ENCODE measurements at regions not wholly inside any gene's neighbourhood (a gene's known extent, or its start where the extent isn't known, plus 50 kb on each side); places are given as distances from the start of the nearest gene placed in this dataset.

GRCh38 chr13:31048521-31048920 is 113.2 kb downstream of the HSPH1 start:
- no peak for DNase-seq

GRCh38 chr13:31046711-31047279 is 114.3 kb downstream of the TEX26 start:
- DNase-seq = peak; percentile 85

GRCh38 chr13:31045286-31046081 is 113.0 kb downstream of the TEX26 start:
- DNase-seq = no peak

GRCh38 chr13:31044364-31045285 is 112.2 kb downstream of the TEX26 start:
- DNase-seq = peak; percentile 91

GRCh38 chr13:31043957-31044356 is 111.5 kb downstream of the TEX26 start:
- no peak for DNase-seq

- DNase-seq = no peak
Measured at GRCh38 chr13:31042481-31043165, 110.2 kb downstream of the TEX26 start.

GRCh38 chr13:31042049-31042448 is 109.6 kb downstream of the TEX26 start:
- DNase-seq = no peak

GRCh38 chr13:31038834-31039552 is 106.5 kb downstream of the TEX26 start:
- no peak for DNase-seq

- DNase-seq = no peak
Measured at GRCh38 chr13:31037874-31038500, 105.5 kb downstream of the TEX26 start.

- DNase-seq = no peak
Measured at GRCh38 chr13:31036731-31037695, 104.6 kb downstream of the TEX26 start.

- DNase-seq = no peak
Measured at GRCh38 chr13:31035185-31035965, 102.9 kb downstream of the TEX26 start.

GRCh38 chr13:31032528-31033113 is 100.2 kb downstream of the TEX26 start:
- no peak for DNase-seq

- DNase-seq = no peak
Measured at GRCh38 chr13:31031482-31031881, 99.0 kb downstream of the TEX26 start.

GRCh38 chr13:31029102-31029501 is 96.6 kb downstream of the TEX26 start:
- no peak for DNase-seq

GRCh38 chr13:31027136-31027535 is 94.7 kb downstream of the TEX26 start:
- no peak for DNase-seq

Data from retina (tissue), 1 donor.